GM12878 (cell line): ENCODE measurements at regions not wholly inside any gene's neighbourhood (a gene's known extent, or its start where the extent isn't known, plus 50 kb on each side); places are given as distances from the start of the nearest gene placed in this dataset.

Experiments
- CBFB ChIP-seq: IDR thresholded peaks from 2 replicates; pipeline ENCODE4 v1.6.1; 2016; ENCODE audit warnings: antibody characterized with exemption, low read depth
- ESRRA ChIP-seq: IDR thresholded peaks from 2 replicates; pipeline ENCODE4 v1.6.1; 2012; ENCODE audit warnings: mild to moderate bottlenecking, low read length, improper control_type of control experiment
- IKZF2 ChIP-seq, 2 experiments: fragments of 450-650 bp; IDR thresholded peaks; 2 replicates each; pipeline ENCODE4 v1.6.1; 2017; ENCODE audit warnings: mild to moderate bottlenecking in 2 of 2, moderate library complexity in 2 of 2
- TCF3 ChIP-seq: IDR thresholded peaks from 2 replicates; pipeline ENCODE4 v1.6.1; 2012; ENCODE audit warnings: low read depth, mild to moderate bottlenecking, low read length, borderline replicate concordance; ENCODE audit not compliant: insufficient read depth
- ZBTB11 ChIP-seq: fragments of 450-650 bp; formaldehyde crosslinking; IDR thresholded peaks from 2 replicates; pipeline ENCODE4 v1.5.0; 2022; ENCODE audit warnings: mild to moderate bottlenecking, missing genetic modification characterization
- TF ChIP-seq, protein P1 (sequence below): fragments of 450-650 bp; conservative IDR thresholded peaks from 2 replicates; pipeline ENCODE4 v1.6.1; 2017; ENCODE audit warnings: mild to moderate bottlenecking, moderate library complexity
- TF ChIP-seq, protein P2 (sequence below): fragments of 450-650 bp; IDR thresholded peaks from 2 replicates; pipeline ENCODE4 v1.6.1; 2016; ENCODE audit warnings: mild to moderate bottlenecking

DNA sequence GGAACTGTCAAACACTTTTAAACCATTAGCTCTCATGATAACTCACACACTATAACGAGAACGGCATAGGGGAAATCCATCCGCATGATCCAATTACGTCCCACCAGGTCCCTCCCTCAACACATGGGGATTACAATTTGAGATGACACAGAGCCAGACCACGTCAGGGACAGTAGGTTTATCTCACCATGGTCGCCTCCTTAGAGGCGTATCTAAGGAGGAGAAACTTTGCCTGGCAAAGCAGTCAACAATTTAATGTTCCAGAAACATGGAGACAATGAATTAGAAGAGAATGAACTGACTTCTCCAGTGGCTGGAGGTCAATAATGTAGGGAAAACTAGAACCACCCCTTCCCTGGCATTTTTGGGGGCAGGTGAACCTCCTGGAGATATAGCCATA, 488.4 kb upstream of the AUTS2 start (continued):
- TF ChIP-seq, protein P1, sequence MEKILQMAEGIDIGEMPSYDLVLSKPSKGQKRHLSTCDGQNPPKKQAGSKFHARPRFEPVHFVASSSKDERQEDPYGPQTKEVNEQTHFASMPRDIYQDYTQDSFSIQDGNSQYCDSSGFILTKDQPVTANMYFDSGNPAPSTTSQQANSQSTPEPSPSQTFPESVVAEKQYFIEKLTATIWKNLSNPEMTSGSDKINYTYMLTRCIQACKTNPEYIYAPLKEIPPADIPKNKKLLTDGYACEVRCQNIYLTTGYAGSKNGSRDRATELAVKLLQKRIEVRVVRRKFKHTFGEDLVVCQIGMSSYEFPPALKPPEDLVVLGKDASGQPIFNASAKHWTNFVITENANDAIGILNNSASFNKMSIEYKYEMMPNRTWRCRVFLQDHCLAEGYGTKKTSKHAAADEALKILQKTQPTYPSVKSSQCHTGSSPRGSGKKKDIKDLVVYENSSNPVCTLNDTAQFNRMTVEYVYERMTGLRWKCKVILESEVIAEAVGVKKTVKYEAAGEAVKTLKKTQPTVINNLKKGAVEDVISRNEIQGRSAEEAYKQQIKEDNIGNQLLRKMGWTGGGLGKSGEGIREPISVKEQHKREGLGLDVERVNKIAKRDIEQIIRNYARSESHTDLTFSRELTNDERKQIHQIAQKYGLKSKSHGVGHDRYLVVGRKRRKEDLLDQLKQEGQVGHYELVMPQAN: no peak
- TF ChIP-seq CBFB (no peak), ZBTB11 (CRISPR knock-in tag) (no peak), TCF3 (no peak), IKZF2 (IDR thresholded peaks at IDR 0.05) (no peak), ESRRA (no peak)
- TF ChIP-seq, protein P2, sequence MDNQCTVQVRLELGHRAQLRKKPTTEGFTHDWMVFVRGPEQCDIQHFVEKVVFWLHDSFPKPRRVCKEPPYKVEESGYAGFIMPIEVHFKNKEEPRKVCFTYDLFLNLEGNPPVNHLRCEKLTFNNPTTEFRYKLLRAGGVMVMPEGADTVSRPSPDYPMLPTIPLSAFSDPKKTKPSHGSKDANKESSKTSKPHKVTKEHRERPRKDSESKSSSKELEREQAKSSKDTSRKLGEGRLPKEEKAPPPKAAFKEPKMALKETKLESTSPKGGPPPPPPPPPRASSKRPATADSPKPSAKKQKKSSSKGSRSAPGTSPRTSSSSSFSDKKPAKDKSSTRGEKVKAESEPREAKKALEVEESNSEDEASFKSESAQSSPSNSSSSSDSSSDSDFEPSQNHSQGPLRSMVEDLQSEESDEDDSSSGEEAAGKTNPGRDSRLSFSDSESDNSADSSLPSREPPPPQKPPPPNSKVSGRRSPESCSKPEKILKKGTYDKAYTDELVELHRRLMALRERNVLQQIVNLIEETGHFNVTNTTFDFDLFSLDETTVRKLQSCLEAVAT: no peak
